ENCODE measurements at regions not wholly inside any gene's neighbourhood (a gene's known extent, or its start where the extent isn't known, plus 50 kb on each side); places are given as distances from the start of the nearest gene placed in this dataset.

- Histone ChIP-seq H3K14ac (ENCODE audit: low read length) (no peak overlapping the region), H3K23ac (ENCODE audit: low read depth, low read length, poor library complexity) (no peak overlapping the region), H2BK15ac (ENCODE audit: low read length) (no peak overlapping the region), H3K9me3 (replicated peaks in 1 of 2; ENCODE audit: control insufficient read depth in 2 of 2, insufficient read depth in 1 of 2, low read depth in 1 of 2, low read length in 2 of 2) (no peaks in the 10 kb centered on the region), H4K8ac (ENCODE audit: low read depth, low read length) (no peak overlapping the region), H3K4ac (ENCODE audit: low read length) (no peak overlapping the region), H3K79me1 (ENCODE audit: low read depth, low read length) (no peaks in the 10 kb centered on the region), H2AFZ (ENCODE audit: low read length) (no peak overlapping the region), H3K9ac (ENCODE audit: low read depth, low read length, poor library complexity) (no peak overlapping the region), H4K91ac (ENCODE audit: low read depth, low read length, poor library complexity) (no peak overlapping the region), H2AK5ac (ENCODE audit: low read depth, low read length) (no peak overlapping the region), H3K27ac (replicated peaks; ENCODE audit: low read length) (no peak overlapping the region), H3K4me1 (ENCODE audit: control insufficient read depth in 2 of 2, insufficient read depth in 1 of 2, low read depth in 1 of 2, low read length in 2 of 2) (peaks cover 0 to 5% of the 10 kb centered on the region in 2 donors), H2BK12ac (ENCODE audit: low read length) (no peak overlapping the region), H2BK5ac (ENCODE audit: low read length) (no peak overlapping the region), H3K18ac (ENCODE audit: low read length) (no peak overlapping the region), H3K4me3 (ENCODE audit: low read length in 2 of 2) (no peak overlapping the region), H3K27me3 (ENCODE audit: control insufficient read depth in 3 of 3, insufficient read depth in 3 of 3, low read depth in 1 of 3, low read length in 3 of 3) (no peaks in the 10 kb centered on the region), H2BK120ac (ENCODE audit: low read depth, low read length) (no peak overlapping the region), H3K36me3 (replicated peaks in 1 of 2; ENCODE audit: control insufficient read depth in 2 of 2, insufficient read depth in 2 of 2, low read length in 2 of 2) (no peaks in the 10 kb centered on the region), H3K4me2 (ENCODE audit: insufficient read depth, low read length, poor library complexity, severe bottlenecking) (no peak overlapping the region)
- no peak for DNase-seq (ENCODE audit: low spot score)
These were observed 82.8 kb upstream of the PIK3C3 start for GRCh38 chr18:41872206-41872605.

GRCh38 chr18:41871229-41872000 lies 83.6 kb upstream of the PIK3C3 start:
- no peaks in the 10 kb centered on the region for H3K27me3 ChIP-seq (ENCODE audit: control insufficient read depth in 3 of 3, insufficient read depth in 3 of 3, low read depth in 1 of 3, low read length in 3 of 3)
- no peak overlapping the region for H3K4ac ChIP-seq (ENCODE audit: low read length)
- H2BK15ac ChIP-seq (ENCODE audit: low read length): no peak overlapping the region
- no peak overlapping the region for H3K18ac ChIP-seq (ENCODE audit: low read length)
- DNase-seq (ENCODE audit: low spot score): no peak
- H3K4me3 ChIP-seq (ENCODE audit: low read length in 2 of 2): no peak overlapping the region
- H2BK5ac ChIP-seq (ENCODE audit: low read length): no peak overlapping the region
- no CpG with 5 or more reads among the region's 7 CpGs for whole genome bisulfite sequencing, 2 donors (ENCODE audit: extremely low coverage in 2 of 2, insufficient read length in 2 of 2, insufficient replicate concordance in 1 of 2)
- no peak overlapping the region for H2BK120ac ChIP-seq (ENCODE audit: low read depth, low read length)
- H3K4me2 ChIP-seq (ENCODE audit: insufficient read depth, low read length, poor library complexity, severe bottlenecking): no peak overlapping the region
- no peak overlapping the region for H4K8ac ChIP-seq (ENCODE audit: low read depth, low read length)
- no peak overlapping the region for H2AFZ ChIP-seq (ENCODE audit: low read length)
- H3K9ac ChIP-seq (ENCODE audit: low read depth, low read length, poor library complexity): no peak overlapping the region
- no peak overlapping the region for H3K27ac ChIP-seq (replicated peaks; ENCODE audit: low read length)
- no peak overlapping the region for H2AK5ac ChIP-seq (ENCODE audit: low read depth, low read length)
- H2BK12ac ChIP-seq (ENCODE audit: low read length): no peak overlapping the region
- no peaks in the 10 kb centered on the region for H3K36me3 ChIP-seq (replicated peaks in 1 of 2; ENCODE audit: control insufficient read depth in 2 of 2, insufficient read depth in 2 of 2, low read length in 2 of 2)
- peaks cover 0 to 5% of the 10 kb centered on the region in 2 donors for H3K4me1 ChIP-seq (ENCODE audit: control insufficient read depth in 2 of 2, insufficient read depth in 1 of 2, low read depth in 1 of 2, low read length in 2 of 2)
- H3K14ac ChIP-seq (ENCODE audit: low read length): no peak overlapping the region
- no peaks in the 10 kb centered on the region for H3K9me3 ChIP-seq (replicated peaks in 1 of 2; ENCODE audit: control insufficient read depth in 2 of 2, insufficient read depth in 1 of 2, low read depth in 1 of 2, low read length in 2 of 2)
- H4K91ac ChIP-seq (ENCODE audit: low read depth, low read length, poor library complexity): no peak overlapping the region
- H3K79me1 ChIP-seq (ENCODE audit: low read depth, low read length): no peaks in the 10 kb centered on the region
- no peak overlapping the region for H3K23ac ChIP-seq (ENCODE audit: low read depth, low read length, poor library complexity)

GRCh38 chr18:41870817-41871216 lies 84.2 kb upstream of the PIK3C3 start:
- Histone ChIP-seq H2BK15ac (ENCODE audit: low read length) (no peak overlapping the region), H3K14ac (ENCODE audit: low read length) (no peak overlapping the region), H3K27ac (replicated peaks; ENCODE audit: low read length) (no peak overlapping the region), H2AFZ (ENCODE audit: low read length) (no peak overlapping the region), H3K27me3 (ENCODE audit: control insufficient read depth in 3 of 3, insufficient read depth in 3 of 3, low read depth in 1 of 3, low read length in 3 of 3) (no peaks in the 10 kb centered on the region), H2BK120ac (ENCODE audit: low read depth, low read length) (no peak overlapping the region), H3K18ac (ENCODE audit: low read length) (no peak overlapping the region), H2BK5ac (ENCODE audit: low read length) (no peak overlapping the region), H4K8ac (ENCODE audit: low read depth, low read length) (no peak overlapping the region), H3K36me3 (replicated peaks in 1 of 2; ENCODE audit: control insufficient read depth in 2 of 2, insufficient read depth in 2 of 2, low read length in 2 of 2) (no peaks in the 10 kb centered on the region), H2BK12ac (ENCODE audit: low read length) (no peak overlapping the region), H4K91ac (ENCODE audit: low read depth, low read length, poor library complexity) (no peak overlapping the region), H3K4me1 (ENCODE audit: control insufficient read depth in 2 of 2, insufficient read depth in 1 of 2, low read depth in 1 of 2, low read length in 2 of 2) (peaks cover 0 to 5% of the 10 kb centered on the region in 2 donors), H3K4me2 (ENCODE audit: insufficient read depth, low read length, poor library complexity, severe bottlenecking) (no peak overlapping the region), H3K23ac (ENCODE audit: low read depth, low read length, poor library complexity) (no peak overlapping the region), H3K79me1 (ENCODE audit: low read depth, low read length) (no peaks in the 10 kb centered on the region), H2AK5ac (ENCODE audit: low read depth, low read length) (no peak overlapping the region), H3K9me3 (replicated peaks in 1 of 2; ENCODE audit: control insufficient read depth in 2 of 2, insufficient read depth in 1 of 2, low read depth in 1 of 2, low read length in 2 of 2) (no peaks in the 10 kb centered on the region), H3K4me3 (ENCODE audit: low read length in 2 of 2) (no peak overlapping the region), H3K9ac (ENCODE audit: low read depth, low read length, poor library complexity) (no peak overlapping the region), H3K4ac (ENCODE audit: low read length) (no peak overlapping the region)
- DNase-seq (ENCODE audit: low spot score): no peak

GRCh38 chr18:41870191-41870590 lies 84.8 kb upstream of the PIK3C3 start:
- no peak overlapping the region for H4K8ac ChIP-seq (ENCODE audit: low read depth, low read length)
- H2BK15ac ChIP-seq (ENCODE audit: low read length): no peak overlapping the region
- peaks cover 0 to 5% of the 10 kb centered on the region in 2 donors for H3K4me1 ChIP-seq (ENCODE audit: control insufficient read depth in 2 of 2, insufficient read depth in 1 of 2, low read depth in 1 of 2, low read length in 2 of 2)
- H3K36me3 ChIP-seq (replicated peaks in 1 of 2; ENCODE audit: control insufficient read depth in 2 of 2, insufficient read depth in 2 of 2, low read length in 2 of 2): no peaks in the 10 kb centered on the region
- no peak overlapping the region for H3K18ac ChIP-seq (ENCODE audit: low read length)
- no peaks in the 10 kb centered on the region for H3K27me3 ChIP-seq (ENCODE audit: control insufficient read depth in 3 of 3, insufficient read depth in 3 of 3, low read depth in 1 of 3, low read length in 3 of 3)
- H2AFZ ChIP-seq (ENCODE audit: low read length): no peak overlapping the region
- H2BK5ac ChIP-seq (ENCODE audit: low read length): no peak overlapping the region
- H2BK12ac ChIP-seq (ENCODE audit: low read length): no peak overlapping the region
- WGBS, 2 donors (ENCODE audit: extremely low coverage in 2 of 2, insufficient read length in 2 of 2, insufficient replicate concordance in 1 of 2): no CpG with 5 or more reads among the region's 2 CpGs
- no peak overlapping the region for H2BK120ac ChIP-seq (ENCODE audit: low read depth, low read length)
- no peak overlapping the region for H3K4ac ChIP-seq (ENCODE audit: low read length)
- H3K23ac ChIP-seq (ENCODE audit: low read depth, low read length, poor library complexity): no peak overlapping the region
- no peaks in the 10 kb centered on the region for H3K9me3 ChIP-seq (replicated peaks in 1 of 2; ENCODE audit: control insufficient read depth in 2 of 2, insufficient read depth in 1 of 2, low read depth in 1 of 2, low read length in 2 of 2)
- H4K91ac ChIP-seq (ENCODE audit: low read depth, low read length, poor library complexity): no peak overlapping the region
- H3K79me1 ChIP-seq (ENCODE audit: low read depth, low read length): no peaks in the 10 kb centered on the region
- no peak overlapping the region for H3K9ac ChIP-seq (ENCODE audit: low read depth, low read length, poor library complexity)
- H3K27ac ChIP-seq (replicated peaks; ENCODE audit: low read length): no peak overlapping the region
- no peak overlapping the region for H3K4me3 ChIP-seq (ENCODE audit: low read length in 2 of 2)
- H3K14ac ChIP-seq (ENCODE audit: low read length): no peak overlapping the region
- no peak overlapping the region for H3K4me2 ChIP-seq (ENCODE audit: insufficient read depth, low read length, poor library complexity, severe bottlenecking)
- DNase-seq (ENCODE audit: low spot score): no peak
- no peak overlapping the region for H2AK5ac ChIP-seq (ENCODE audit: low read depth, low read length)

All from neuronal stem cell (in vitro differentiated cells).